ENCODE measurements at regions not wholly inside any gene's neighbourhood (a gene's known extent, or its start where the extent isn't known, plus 50 kb on each side); places are given as distances from the start of the nearest gene placed in this dataset.

GRCh38 chr2:65607662-65608305 is 175.4 kb upstream of the SPRED2 start:
- H3K9me3 ChIP-seq (ENCODE audit: insufficient read depth, low read depth, low read length), result no peaks in the 10 kb centered on the region
- H3K9ac ChIP-seq (ENCODE audit: low read depth, low read length, poor library complexity, severe bottlenecking), result no peak overlapping the region
- no peaks in the 10 kb centered on the region for H3K9me2 ChIP-seq (replicated peaks; ENCODE audit: low read depth, low read length)
- no peaks in the 10 kb centered on the region for H3K27me3 ChIP-seq (ENCODE audit: insufficient read depth, low read length, poor library complexity, severe bottlenecking)
- H3F3A ChIP-seq (ENCODE audit: low read depth), result no peaks in the 10 kb centered on the region
- no peak for TF ChIP-seq CTCF (conservative IDR thresholded peaks at IDR 0.05; ENCODE audit: low read length)
- no peak for TF ChIP-seq EZH2phosphoT487 (IDR thresholded peaks at IDR 0.05; ENCODE audit: borderline replicate concordance)
- H3K4me3 ChIP-seq (ENCODE audit: low read length, poor library complexity, severe bottlenecking), result no peak overlapping the region
- no peak overlapping the region for H2AFZ ChIP-seq (ENCODE audit: low read length)
- no peaks in the 10 kb centered on the region for H4K20me1 ChIP-seq (ENCODE audit: insufficient read depth, low read length, poor library complexity, severe bottlenecking)
- H3K4me2 ChIP-seq (ENCODE audit: low read depth, low read length, poor library complexity, severe bottlenecking), result no peak overlapping the region
- no peaks in the 10 kb centered on the region for H3K36me3 ChIP-seq (ENCODE audit: insufficient read depth, low read length)
- no peaks in the 10 kb centered on the region for H3K79me2 ChIP-seq (ENCODE audit: insufficient read depth, low read length)
- no peaks in the 10 kb centered on the region for H3K4me1 ChIP-seq (ENCODE audit: insufficient read depth, low read length, poor library complexity, severe bottlenecking)

- Histone ChIP-seq H2AFZ (ENCODE audit: low read length) (no peak overlapping the region), H3K9ac (ENCODE audit: low read depth, low read length, poor library complexity, severe bottlenecking) (no peak overlapping the region), H3K9me3 (ENCODE audit: insufficient read depth, low read depth, low read length) (no peaks in the 10 kb centered on the region), H3K4me1 (ENCODE audit: insufficient read depth, low read length, poor library complexity, severe bottlenecking) (no peaks in the 10 kb centered on the region), H3K36me3 (ENCODE audit: insufficient read depth, low read length) (no peaks in the 10 kb centered on the region), H3K79me2 (ENCODE audit: insufficient read depth, low read length) (no peaks in the 10 kb centered on the region), H3K4me3 (ENCODE audit: low read length, poor library complexity, severe bottlenecking) (no peak overlapping the region), H3F3A (ENCODE audit: low read depth) (no peaks in the 10 kb centered on the region), H3K27me3 (ENCODE audit: insufficient read depth, low read length, poor library complexity, severe bottlenecking) (no peaks in the 10 kb centered on the region), H3K4me2 (ENCODE audit: low read depth, low read length, poor library complexity, severe bottlenecking) (no peak overlapping the region), H4K20me1 (ENCODE audit: insufficient read depth, low read length, poor library complexity, severe bottlenecking) (no peaks in the 10 kb centered on the region), H3K9me2 (replicated peaks; ENCODE audit: low read depth, low read length) (no peaks in the 10 kb centered on the region)
- TF ChIP-seq CTCF (conservative IDR thresholded peaks at IDR 0.05; ENCODE audit: low read length) (no peak), EZH2phosphoT487 (IDR thresholded peaks at IDR 0.05; ENCODE audit: borderline replicate concordance) (no peak)
Measured at GRCh38 chr2:65605743-65606058, 173.3 kb upstream of the SPRED2 start.

- no peak overlapping the region for H2AFZ ChIP-seq (ENCODE audit: low read length)
- no peaks in the 10 kb centered on the region for H3K9me3 ChIP-seq (ENCODE audit: insufficient read depth, low read depth, low read length)
- no peak overlapping the region for H3K9ac ChIP-seq (ENCODE audit: low read depth, low read length, poor library complexity, severe bottlenecking)
- no peak for TF ChIP-seq CTCF (conservative IDR thresholded peaks at IDR 0.05; ENCODE audit: low read length)
- TF ChIP-seq EZH2phosphoT487 (IDR thresholded peaks at IDR 0.05; ENCODE audit: borderline replicate concordance), result no peak
- no peaks in the 10 kb centered on the region for H3K4me1 ChIP-seq (ENCODE audit: insufficient read depth, low read length, poor library complexity, severe bottlenecking)
- H3K36me3 ChIP-seq (ENCODE audit: insufficient read depth, low read length), result no peaks in the 10 kb centered on the region
- no peaks in the 10 kb centered on the region for H3F3A ChIP-seq (ENCODE audit: low read depth)
- no peak overlapping the region for H3K4me2 ChIP-seq (ENCODE audit: low read depth, low read length, poor library complexity, severe bottlenecking)
- no peaks in the 10 kb centered on the region for H3K9me2 ChIP-seq (replicated peaks; ENCODE audit: low read depth, low read length)
- no peaks in the 10 kb centered on the region for H4K20me1 ChIP-seq (ENCODE audit: insufficient read depth, low read length, poor library complexity, severe bottlenecking)
- H3K79me2 ChIP-seq (ENCODE audit: insufficient read depth, low read length), result no peaks in the 10 kb centered on the region
- H3K27me3 ChIP-seq (ENCODE audit: insufficient read depth, low read length, poor library complexity, severe bottlenecking), result no peaks in the 10 kb centered on the region
- no peak overlapping the region for H3K4me3 ChIP-seq (ENCODE audit: low read length, poor library complexity, severe bottlenecking)
Measured at GRCh38 chr2:65605058-65605742, 172.8 kb upstream of the SPRED2 start.

All from Loucy (cell line).